A549 (cell line): ENCODE measurements at regions not wholly inside any gene's neighbourhood (a gene's known extent, or its start where the extent isn't known, plus 50 kb on each side); places are given as distances from the start of the nearest gene placed in this dataset.

Source experiments
- ATAC-seq, 2 experiments: fragments of 200-7000 bp in 1 of 2; fragments of >200 bp in 1 of 2; cut with Nextera tagmentation in 1 of 2; cut with Tn5 transposase in 1 of 2; 3 replicates each; pipeline versions ENCODE4 v1.8.0 to v1.9.1; 2018 to 2020; ENCODE audit warnings: mild to moderate bottlenecking in 1 of 2, moderate library complexity in 1 of 2
- CTCF ChIA-PET: fragments of 300-600 bp; sonication (Branson Sonifier 250); formaldehyde crosslinking; extraction: SDS; loops from one replicate; lab custom pipeline; 2021; ENCODE audit warnings: antibody characterized with exemption, inconsistent platforms; lab: Yijun Ruan, JAX
- POLR2A ChIA-PET: fragments of 350-600 bp; formaldehyde crosslinking; extraction: SDS; loops from one replicate; lab custom pipeline; 2021; ENCODE audit warnings: antibody characterized with exemption, inconsistent platforms; lab: Yijun Ruan, JAX
- DNase-seq, 2 experiments: peaks; one replicate each; pipeline versions ENCODE4 v3.0.0 to v3.0.0-alpha.2; 2011 to 2016; ENCODE audit warnings: low read depth in 1 of 2, low spot score in 1 of 2
- FAIRE-seq: peaks from 2 replicates; lab custom pipeline; 2011; peaks lifted over from hg19 to GRCh38; lab: Jason Lieb, UNC
- H3K27ac ChIP-seq, 2 experiments: fragments of >200 bp; sonication (Bioruptor Twin); formaldehyde crosslinking; 3 replicates each; pipeline ENCODE4 v1.5.1; 2016 to 2017
- H3K4me1 ChIP-seq: fragments of >200 bp; sonication (Bioruptor Twin); formaldehyde crosslinking; 3 replicates; pipeline ENCODE4 v1.6.1; 2016
- H3K4me2 ChIP-seq: fragments of >200 bp; sonication (Bioruptor Twin); formaldehyde crosslinking; 3 replicates; pipeline ENCODE4 v1.6.1; 2016
- H3K4me3 ChIP-seq: fragments of >200 bp; sonication (Bioruptor Twin); formaldehyde crosslinking; 3 replicates; pipeline ENCODE4 v1.5.1; 2016
- H3K9me3 ChIP-seq: fragments of >200 bp; sonication (Bioruptor Twin); formaldehyde crosslinking; 3 replicates; pipeline ENCODE4 v1.6.1; 2016
- CBX8 ChIP-seq: fragments of 200-600 bp; sonication (generic); IDR thresholded peaks from 2 replicates; pipeline ENCODE4 v1.6.1; 2016
- CHD4 ChIP-seq: fragments of 200-600 bp; sonication (generic); IDR thresholded peaks from 2 replicates; pipeline ENCODE4 v1.6.1; 2016; ENCODE audit warnings: antibody characterized with exemption, mild to moderate bottlenecking, borderline replicate concordance
- FOXS1 ChIP-seq: fragments of 250-450 bp; sonication (Bioruptor Pico); IDR thresholded peaks from 2 replicates; pipeline ENCODE4 v1.5.0; 2020; ENCODE audit warnings: mild to moderate bottlenecking, moderate library complexity
- HDAC2 ChIP-seq: fragments of 200-600 bp; sonication (generic); IDR thresholded peaks from 2 replicates; pipeline ENCODE4 v1.6.1; 2016
- HEYL ChIP-seq: fragments of 250-450 bp; sonication (Bioruptor Pico); IDR thresholded peaks from 2 replicates; pipeline ENCODE4 v1.8.0; 2021; ENCODE audit warnings: mild to moderate bottlenecking, moderate library complexity
- HOXB13 ChIP-seq: fragments of 250-450 bp; sonication (Bioruptor Pico); IDR thresholded peaks from 2 replicates; pipeline ENCODE4 v1.5.0; 2020; ENCODE audit warnings: low read depth, mild to moderate bottlenecking, moderate library complexity
- RAD21 ChIP-seq, 2 experiments: fragments of >200 bp in 1 of 2; sonication (Bioruptor Twin) in 1 of 2; formaldehyde crosslinking in 1 of 2; IDR thresholded peaks in 1 of 2; conservative IDR thresholded peaks in 1 of 2; 2 replicates in 1 of 2; 3 replicates in 1 of 2; pipeline ENCODE4 v1.6.1; 2012 to 2018; ENCODE audit warnings: inconsistent platforms in 1 of 2
- RFX5 ChIP-seq: fragments of 450-650 bp; IDR thresholded peaks from 2 replicates; pipeline ENCODE4 v1.7.1; 2014; ENCODE audit warnings: antibody characterized with exemption, mild to moderate bottlenecking, moderate library complexity
- RNF2 ChIP-seq: fragments of 200-600 bp; sonication (generic); IDR thresholded peaks from 2 replicates; pipeline ENCODE4 v1.6.1; 2016; ENCODE audit warnings: low read depth, mild to moderate bottlenecking, antibody characterized with exemption, moderate library complexity, borderline replicate concordance
- SREBF2 ChIP-seq: fragments of 450-650 bp; IDR thresholded peaks from 2 replicates; pipeline ENCODE4 v1.6.1; 2014; ENCODE audit warnings: mild to moderate bottlenecking, moderate library complexity
- TFCP2L1 ChIP-seq: fragments of 250-450 bp; sonication (Bioruptor Pico); IDR thresholded peaks from 2 replicates; pipeline ENCODE4 v1.5.0; 2021; ENCODE audit warnings: mild to moderate bottlenecking
- TP53 ChIP-seq: fragments of 250-450 bp; sonication (Bioruptor Pico); IDR thresholded peaks from 2 replicates; pipeline ENCODE4 v1.5.0; 2021; ENCODE audit warnings: mild to moderate bottlenecking, moderate library complexity
- ZSCAN20 ChIP-seq: fragments of 250-450 bp; sonication (Bioruptor Pico); IDR thresholded peaks from 2 replicates; pipeline ENCODE4 v1.8.0; 2022; ENCODE audit warnings: mild to moderate bottlenecking, moderate library complexity
- whole genome bisulfite sequencing: methylation state at CpG from one replicate; pipeline ENCODE4 v1.1.6; 2017; ENCODE audit errors: missing lambda C conversion rate; 5-methylcytosine and 5-hydroxymethylcytosine counted together
- TF ChIP-seq, protein P1 (sequence below): IDR thresholded peaks from 2 replicates; pipeline ENCODE4 v1.6.1; 2012
- TF ChIP-seq, protein P2 (sequence below): fragments of 200-600 bp; sonication (generic); IDR thresholded peaks from 2 replicates; pipeline ENCODE4 v1.6.1; 2016; ENCODE audit warnings: antibody characterized with exemption, mild to moderate bottlenecking, moderate library complexity
- TF ChIP-seq, protein P3 (sequence below): fragments of >200 bp; sonication (Bioruptor Twin); formaldehyde crosslinking; IDR thresholded peaks from 2 replicates; pipeline ENCODE4 v1.6.1; 2016
- TF ChIP-seq, protein P4 (sequence below): fragments of 250-450 bp; sonication (Bioruptor Pico); IDR thresholded peaks from 2 replicates; pipeline ENCODE4 v1.5.0; 2021; ENCODE audit warnings: mild to moderate bottlenecking, moderate library complexity, borderline replicate concordance

DNA sequence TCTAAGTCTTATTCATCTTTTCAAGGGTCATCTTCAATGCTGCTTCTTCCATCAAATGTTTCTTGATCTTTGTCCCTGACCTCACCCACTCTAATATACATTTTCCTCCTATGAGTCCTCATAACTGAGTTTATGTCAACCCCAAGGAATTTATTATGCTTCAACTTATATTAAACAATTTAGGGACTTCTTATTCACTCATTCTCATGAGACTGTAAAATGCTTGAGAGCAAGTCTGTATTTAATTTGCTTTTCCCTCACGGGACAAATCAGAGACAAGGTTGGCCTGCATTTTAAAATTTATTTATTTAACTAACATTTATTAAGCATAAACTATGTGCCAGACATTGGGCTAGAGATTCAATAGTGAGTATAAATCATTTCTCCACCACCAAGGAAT, 312.0 kb upstream of the NT5E start:
- TF ChIP-seq HEYL (CRISPR knock-in tag) (no peak), CBX8 (no peak)
- TF ChIP-seq, all 56 proteins: peak for 0
- Histone ChIP-seq H3K4me1 (no peaks in the 10 kb centered on the region), H3K9me3 (no peaks in the 10 kb centered on the region), H3K27ac (no peak overlapping the region), H3K4me3 (no peak overlapping the region), H3K4me2 (no peak overlapping the region)
- ATAC-seq (no peak), DNase-seq (no peak), FAIRE-seq (no peak)
- ChIA-PET CTCF (no interaction called here), POLR2A (no interaction called here)
- 69% methylated on average over 1 of the region's 1 CpG for WGBS

DNA sequence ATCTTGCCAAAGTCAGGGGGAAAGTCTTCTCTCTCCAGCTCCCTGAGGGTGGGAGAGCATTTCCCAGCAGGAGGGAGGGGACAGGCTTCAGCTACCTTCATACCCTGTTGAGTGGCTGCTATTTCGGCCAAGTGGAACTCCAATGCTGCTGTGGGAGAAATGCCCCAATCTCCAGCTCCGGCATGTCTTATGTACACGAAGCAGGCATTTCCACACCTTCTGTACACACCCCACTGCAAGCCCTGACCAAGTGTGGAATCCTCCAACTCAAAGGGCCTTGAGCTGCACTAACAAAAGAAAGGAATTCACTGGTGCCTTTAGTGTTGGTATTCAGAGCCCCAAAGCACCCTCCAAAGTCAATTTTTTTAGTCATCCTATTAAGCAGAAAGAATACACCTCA, 313.6 kb upstream of the NT5E start:
- ChIA-PET CTCF (interaction anchor here (1.0 to 1.1 kb wide), 2 partner anchors 9 to 10 kb away, joined by 3 to 4 read pairs; no protein-coding TSS in a partner anchor), POLR2A (no interaction called here)
- WGBS = 25% methylated on average over 1 of the region's 3 CpGs
- Histone ChIP-seq H3K4me3 (no peak overlapping the region), H3K27ac (no peak overlapping the region), H3K9me3 (no peaks in the 10 kb centered on the region), H3K4me1 (no peaks in the 10 kb centered on the region), H3K4me2 (no peak overlapping the region)
- DNase-seq = peak in 1 of 2 experiments; percentile 4
- no peak for FAIRE-seq
- TF ChIP-seq HDAC2 (no peak), ZSCAN20 (no peak), TFCP2L1 (CRISPR knock-in tag) (no peak), FOXS1 (CRISPR knock-in tag) (no peak), CHD4 (no peak), RFX5 (no peak), SREBF2 (no peak), RAD21 (conservative IDR thresholded peaks at IDR 0.05 in 1 of 2, IDR thresholded peaks at IDR 0.05 in 1 of 2) (no peak), TP53 (CRISPR knock-in tag) (no peak), RNF2 (no peak), HOXB13 (no peak)
- TF ChIP-seq, protein P1, sequence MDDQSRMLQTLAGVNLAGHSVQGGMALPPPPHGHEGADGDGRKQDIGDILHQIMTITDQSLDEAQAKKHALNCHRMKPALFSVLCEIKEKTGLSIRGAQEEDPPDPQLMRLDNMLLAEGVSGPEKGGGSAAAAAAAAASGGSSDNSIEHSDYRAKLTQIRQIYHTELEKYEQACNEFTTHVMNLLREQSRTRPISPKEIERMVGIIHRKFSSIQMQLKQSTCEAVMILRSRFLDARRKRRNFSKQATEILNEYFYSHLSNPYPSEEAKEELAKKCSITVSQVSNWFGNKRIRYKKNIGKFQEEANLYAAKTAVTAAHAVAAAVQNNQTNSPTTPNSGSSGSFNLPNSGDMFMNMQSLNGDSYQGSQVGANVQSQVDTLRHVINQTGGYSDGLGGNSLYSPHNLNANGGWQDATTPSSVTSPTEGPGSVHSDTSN = no peak
- TF ChIP-seq, protein P2, sequence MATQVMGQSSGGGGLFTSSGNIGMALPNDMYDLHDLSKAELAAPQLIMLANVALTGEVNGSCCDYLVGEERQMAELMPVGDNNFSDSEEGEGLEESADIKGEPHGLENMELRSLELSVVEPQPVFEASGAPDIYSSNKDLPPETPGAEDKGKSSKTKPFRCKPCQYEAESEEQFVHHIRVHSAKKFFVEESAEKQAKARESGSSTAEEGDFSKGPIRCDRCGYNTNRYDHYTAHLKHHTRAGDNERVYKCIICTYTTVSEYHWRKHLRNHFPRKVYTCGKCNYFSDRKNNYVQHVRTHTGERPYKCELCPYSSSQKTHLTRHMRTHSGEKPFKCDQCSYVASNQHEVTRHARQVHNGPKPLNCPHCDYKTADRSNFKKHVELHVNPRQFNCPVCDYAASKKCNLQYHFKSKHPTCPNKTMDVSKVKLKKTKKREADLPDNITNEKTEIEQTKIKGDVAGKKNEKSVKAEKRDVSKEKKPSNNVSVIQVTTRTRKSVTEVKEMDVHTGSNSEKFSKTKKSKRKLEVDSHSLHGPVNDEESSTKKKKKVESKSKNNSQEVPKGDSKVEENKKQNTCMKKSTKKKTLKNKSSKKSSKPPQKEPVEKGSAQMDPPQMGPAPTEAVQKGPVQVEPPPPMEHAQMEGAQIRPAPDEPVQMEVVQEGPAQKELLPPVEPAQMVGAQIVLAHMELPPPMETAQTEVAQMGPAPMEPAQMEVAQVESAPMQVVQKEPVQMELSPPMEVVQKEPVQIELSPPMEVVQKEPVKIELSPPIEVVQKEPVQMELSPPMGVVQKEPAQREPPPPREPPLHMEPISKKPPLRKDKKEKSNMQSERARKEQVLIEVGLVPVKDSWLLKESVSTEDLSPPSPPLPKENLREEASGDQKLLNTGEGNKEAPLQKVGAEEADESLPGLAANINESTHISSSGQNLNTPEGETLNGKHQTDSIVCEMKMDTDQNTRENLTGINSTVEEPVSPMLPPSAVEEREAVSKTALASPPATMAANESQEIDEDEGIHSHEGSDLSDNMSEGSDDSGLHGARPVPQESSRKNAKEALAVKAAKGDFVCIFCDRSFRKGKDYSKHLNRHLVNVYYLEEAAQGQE = no peak
- TF ChIP-seq, protein P3, sequence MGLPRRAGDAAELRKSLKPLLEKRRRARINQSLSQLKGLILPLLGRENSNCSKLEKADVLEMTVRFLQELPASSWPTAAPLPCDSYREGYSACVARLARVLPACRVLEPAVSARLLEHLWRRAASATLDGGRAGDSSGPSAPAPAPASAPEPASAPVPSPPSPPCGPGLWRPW = no peak
- TF ChIP-seq, protein P4, sequence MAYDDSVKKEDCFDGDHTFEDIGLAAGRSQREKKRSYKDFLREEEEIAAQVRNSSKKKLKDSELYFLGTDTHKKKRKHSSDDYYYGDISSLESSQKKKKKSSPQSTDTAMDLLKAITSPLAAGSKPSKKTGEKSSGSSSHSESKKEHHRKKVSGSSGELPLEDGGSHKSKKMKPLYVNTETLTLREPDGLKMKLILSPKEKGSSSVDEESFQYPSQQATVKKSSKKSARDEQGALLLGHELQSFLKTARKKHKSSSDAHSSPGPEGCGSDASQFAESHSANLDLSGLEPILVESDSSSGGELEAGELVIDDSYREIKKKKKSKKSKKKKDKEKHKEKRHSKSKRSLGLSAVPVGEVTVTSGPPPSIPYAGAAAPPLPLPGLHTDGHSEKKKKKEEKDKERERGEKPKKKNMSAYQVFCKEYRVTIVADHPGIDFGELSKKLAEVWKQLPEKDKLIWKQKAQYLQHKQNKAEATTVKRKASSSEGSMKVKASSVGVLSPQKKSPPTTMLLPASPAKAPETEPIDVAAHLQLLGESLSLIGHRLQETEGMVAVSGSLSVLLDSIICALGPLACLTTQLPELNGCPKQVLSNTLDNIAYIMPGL (CRISPR knock-in tag) = no peak
- ATAC-seq = peak in 1 of 2 experiments; percentile 32; a peak in 1 of 6 replicates
